Skeletal muscle satellite cell (primary cell): ENCODE measurements at regions not wholly inside any gene's neighbourhood (a gene's known extent, or its start where the extent isn't known, plus 50 kb on each side); places are given as distances from the start of the nearest gene placed in this dataset.

Experiments
- H3K27me3 ChIP-seq: 2 replicates; pipeline ENCODE4 v1.7.0; 2013; ENCODE audit warnings: low read length; ENCODE audit not compliant: control insufficient read depth, insufficient read depth
- H3K36me3 ChIP-seq: 2 replicates; pipeline ENCODE4 v1.7.0; 2013; ENCODE audit warnings: mild to moderate bottlenecking, control low read depth, low read length; ENCODE audit not compliant: insufficient read depth
- H3K4me1 ChIP-seq: 2 replicates; pipeline ENCODE4 v1.7.0; 2013; ENCODE audit warnings: low read length; ENCODE audit not compliant: control insufficient read depth, insufficient read depth
- H3K4me2 ChIP-seq: 2 replicates; pipeline ENCODE4 v1.7.0; 2013; ENCODE audit warnings: mild to moderate bottlenecking, low read length
- H3K4me3 ChIP-seq: 2 replicates; pipeline ENCODE4 v1.7.0; 2013; ENCODE audit warnings: low read length
- H3K9ac ChIP-seq: 2 replicates; pipeline ENCODE4 v1.7.0; 2013; ENCODE audit warnings: mild to moderate bottlenecking, low read depth, low read length, moderate library complexity
- H3K9me3 ChIP-seq: replicated peaks from 2 replicates; pipeline ENCODE4 v1.7.0; 2013; ENCODE audit warnings: mild to moderate bottlenecking, control low read depth, low read length

DNA sequence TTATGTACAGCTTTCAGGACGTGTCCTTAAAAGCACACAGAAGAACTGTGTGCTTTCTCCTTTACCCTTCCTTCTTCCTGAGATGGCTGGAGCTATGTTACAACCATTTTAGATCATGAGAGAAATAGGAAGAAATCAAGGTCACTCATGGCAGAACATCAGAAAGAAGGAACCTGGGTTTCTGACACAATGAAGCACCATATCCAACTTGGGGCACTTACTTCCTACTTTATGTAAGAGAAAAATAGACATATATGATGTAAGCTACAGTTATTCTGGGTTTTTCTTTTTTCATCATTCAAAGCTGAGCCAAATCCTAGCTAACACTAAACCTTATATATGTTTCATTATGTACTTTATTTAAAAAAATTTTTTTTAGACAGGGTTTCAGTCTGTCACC is 79.5 kb downstream of the FAM161A start:
- peaks cover 4% of the 10 kb centered on the region for H3K4me1 ChIP-seq
- H3K9ac ChIP-seq = no peak overlapping the region
- H3K9me3 ChIP-seq = no peaks in the 10 kb centered on the region
- no peak overlapping the region for H3K4me3 ChIP-seq
- peaks cover 28% of the 10 kb centered on the region for H3K27me3 ChIP-seq
- no peak overlapping the region for H3K4me2 ChIP-seq
- H3K36me3 ChIP-seq = no peaks in the 10 kb centered on the region

- Histone ChIP-seq H3K4me3 (no peak overlapping the region), H3K27me3 (peaks cover 18% of the 10 kb centered on the region), H3K36me3 (no peaks in the 10 kb centered on the region), H3K9me3 (no peaks in the 10 kb centered on the region), H3K4me1 (peaks cover 4% of the 10 kb centered on the region), H3K9ac (no peak overlapping the region), H3K4me2 (no peak overlapping the region)
Observed at GRCh38 chr2:61771904-61772845, 81.7 kb downstream of the FAM161A start.

- Histone ChIP-seq H3K9me3 (no peaks in the 10 kb centered on the region), H3K36me3 (no peaks in the 10 kb centered on the region), H3K4me1 (peaks cover 4% of the 10 kb centered on the region), H3K9ac (no peak overlapping the region), H3K27me3 (peaks cover 9% of the 10 kb centered on the region), H3K4me2 (no peak overlapping the region), H3K4me3 (no peak overlapping the region)
Observed at GRCh38 chr2:61770746-61771145, 83.1 kb downstream of the FAM161A start.

DNA sequence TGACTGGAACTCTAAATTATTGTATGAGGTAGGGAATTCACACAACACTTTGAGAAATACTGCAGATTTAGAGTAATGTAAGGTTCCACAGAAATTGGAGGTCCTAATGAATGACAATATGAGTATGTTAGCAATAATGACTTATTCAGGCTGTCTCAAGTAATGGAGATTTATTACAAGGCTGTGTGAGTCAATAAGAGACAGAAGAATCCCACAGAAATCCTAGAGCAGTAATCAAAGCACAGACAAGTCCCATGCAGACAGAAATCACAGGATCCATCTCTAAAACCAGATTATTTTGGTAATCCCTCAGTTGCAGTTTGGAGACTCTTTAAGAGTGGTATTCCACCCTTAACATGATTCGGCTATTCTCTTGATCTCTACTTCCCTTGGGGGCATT is 83.6 kb downstream of the FAM161A start:
- H3K4me1 ChIP-seq = peaks cover 4% of the 10 kb centered on the region
- no peaks in the 10 kb centered on the region for H3K9me3 ChIP-seq
- no peaks in the 10 kb centered on the region for H3K36me3 ChIP-seq
- no peak overlapping the region for H3K4me2 ChIP-seq
- no peak overlapping the region for H3K9ac ChIP-seq
- H3K27me3 ChIP-seq = peaks cover 6% of the 10 kb centered on the region
- no peak overlapping the region for H3K4me3 ChIP-seq

DNA sequence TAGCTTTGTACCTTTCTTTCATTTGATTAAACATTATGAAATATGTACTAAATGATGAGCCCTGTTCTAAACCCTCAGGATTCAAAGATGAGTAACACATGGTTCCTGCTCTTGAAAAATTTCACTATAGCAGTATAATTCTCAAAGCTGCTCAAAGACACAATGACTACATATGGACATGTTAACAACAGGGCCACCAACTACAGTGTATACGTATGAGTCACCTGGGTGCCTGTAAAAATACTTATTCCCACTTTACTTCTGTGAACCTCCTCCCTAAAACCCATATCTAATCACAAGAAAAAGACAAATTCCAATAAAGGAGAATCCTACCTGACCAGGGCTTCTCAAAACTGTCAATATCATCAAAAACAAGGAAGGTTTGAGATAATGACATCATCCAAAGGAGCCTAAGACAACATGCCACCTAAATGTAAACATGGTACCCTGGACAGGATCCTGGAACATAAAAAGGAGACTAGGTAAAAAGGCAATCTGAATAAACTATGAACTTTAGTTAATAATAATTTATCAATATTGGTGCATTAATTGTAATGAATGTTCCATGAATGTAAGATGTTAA is 84.7 kb downstream of the FAM161A start:
- peaks cover 10% of the 10 kb centered on the region for H3K4me1 ChIP-seq
- H3K4me2 ChIP-seq = no peak overlapping the region
- no peak overlapping the region for H3K4me3 ChIP-seq
- no peak overlapping the region for H3K9ac ChIP-seq
- no peaks in the 10 kb centered on the region for H3K9me3 ChIP-seq
- peaks cover 6% of the 10 kb centered on the region for H3K27me3 ChIP-seq
- H3K36me3 ChIP-seq = no peaks in the 10 kb centered on the region

DNA sequence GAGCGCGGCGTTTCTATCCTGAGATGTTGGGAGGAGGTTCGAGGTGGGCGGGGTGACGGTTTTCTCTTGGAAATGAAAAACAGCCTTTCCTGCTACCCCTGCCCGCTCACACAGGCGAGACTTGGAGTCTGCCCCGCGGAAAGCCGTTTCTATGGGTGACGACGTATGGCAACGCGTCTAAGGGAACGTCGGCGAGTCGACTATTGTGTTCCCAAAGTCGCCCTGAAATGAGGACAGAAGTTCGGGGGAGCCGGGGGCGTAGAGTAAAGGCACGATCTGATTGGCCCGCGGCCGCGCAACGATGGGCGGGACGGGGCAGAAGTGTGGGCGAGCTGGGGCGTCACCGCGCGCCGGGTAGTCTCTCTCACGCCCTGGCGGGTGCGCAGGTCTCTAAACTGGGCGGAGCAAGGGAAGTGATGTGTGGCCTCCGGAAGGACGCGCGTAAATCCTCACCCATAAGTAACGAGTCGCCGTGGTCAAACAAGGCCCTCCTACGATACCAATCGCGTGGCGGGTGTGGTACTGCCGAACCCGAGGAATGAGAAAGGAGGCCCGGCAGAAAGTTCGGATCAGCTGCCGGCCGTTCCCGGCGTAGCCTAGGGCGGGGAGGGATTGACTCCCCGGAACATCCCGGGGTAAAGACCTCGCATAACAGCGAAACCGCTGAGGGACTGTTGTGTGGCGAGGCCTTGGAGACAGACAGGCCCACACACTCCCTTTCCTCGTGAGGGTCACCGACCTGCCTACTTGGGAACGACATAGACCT is 89.6 kb downstream of the FAM161A start:
- H3K9ac ChIP-seq = peak overlapping the region; percentile 96
- H3K9me3 ChIP-seq = no peaks in the 10 kb centered on the region
- H3K36me3 ChIP-seq = no peaks in the 10 kb centered on the region
- H3K27me3 ChIP-seq = no peaks in the 10 kb centered on the region
- H3K4me3 ChIP-seq = peak overlapping the region; percentile 81
- H3K4me2 ChIP-seq = peak overlapping the region; percentile 90
- peaks cover 13% of the 10 kb centered on the region for H3K4me1 ChIP-seq

DNA sequence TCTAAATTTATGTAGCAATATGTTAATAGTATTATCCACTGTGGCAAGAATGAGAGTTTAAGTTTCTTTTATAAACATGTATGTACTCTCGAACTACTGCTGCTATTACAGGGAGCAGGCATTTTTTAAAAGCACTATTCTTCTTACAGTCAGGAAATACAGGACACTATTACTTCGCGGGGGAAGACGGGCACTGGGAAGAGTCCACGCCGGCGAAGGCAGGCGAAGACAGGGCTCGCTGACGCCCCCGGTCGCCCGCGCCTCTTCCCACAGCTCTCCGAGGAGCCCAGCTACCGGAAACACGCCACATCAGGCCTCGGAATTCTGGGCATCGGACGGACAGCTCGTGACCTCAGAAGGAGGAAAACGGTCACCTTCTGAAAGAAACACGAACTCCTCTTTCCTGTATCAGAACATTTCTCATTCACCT is 90.2 kb downstream of the FAM161A start:
- Histone ChIP-seq H3K36me3 (no peaks in the 10 kb centered on the region), H3K9me3 (no peaks in the 10 kb centered on the region), H3K4me2 (peak overlapping the region; percentile 90), H3K27me3 (no peaks in the 10 kb centered on the region), H3K9ac (peak overlapping the region; percentile 96), H3K4me3 (peak overlapping the region; percentile 81), H3K4me1 (peaks cover 17% of the 10 kb centered on the region)

- no peak overlapping the region for H3K9ac ChIP-seq
- no peak overlapping the region for H3K4me3 ChIP-seq
- H3K36me3 ChIP-seq = no peaks in the 10 kb centered on the region
- no peaks in the 10 kb centered on the region for H3K9me3 ChIP-seq
- H3K4me1 ChIP-seq = peaks cover 20% of the 10 kb centered on the region
- H3K4me2 ChIP-seq = no peak overlapping the region
- no peaks in the 10 kb centered on the region for H3K27me3 ChIP-seq
Observed at GRCh38 chr2:61762292-61762691, 91.6 kb downstream of the FAM161A start.

DNA sequence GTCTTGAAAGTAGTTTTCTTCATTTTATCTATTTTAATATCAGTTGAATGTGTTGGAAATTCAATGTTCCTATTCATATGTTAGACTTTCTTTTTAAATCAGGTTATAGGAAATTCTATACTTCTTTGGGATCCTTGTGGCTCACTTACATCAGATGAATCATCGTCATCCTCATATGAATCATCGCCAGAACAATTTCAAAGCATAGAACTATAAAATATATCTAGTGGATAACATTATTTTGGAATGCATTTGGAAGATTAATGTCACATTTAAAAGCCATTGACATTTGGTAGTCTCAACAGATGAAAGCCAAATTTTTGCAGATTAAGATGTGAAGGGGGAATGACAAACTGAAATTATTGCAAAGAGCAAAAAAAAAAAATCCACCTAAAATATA is 94.1 kb downstream of the FAM161A start:
- Histone ChIP-seq H3K9me3 (no peaks in the 10 kb centered on the region), H3K36me3 (no peaks in the 10 kb centered on the region), H3K4me3 (no peak overlapping the region), H3K4me2 (peak overlapping the region; percentile 61), H3K4me1 (peaks cover 18% of the 10 kb centered on the region), H3K27me3 (no peaks in the 10 kb centered on the region), H3K9ac (no peak overlapping the region)

GRCh38 chr2:61759005-61759404 is 94.9 kb downstream of the FAM161A start:
- Histone ChIP-seq H3K4me2 (peak overlapping the region; percentile 61), H3K27me3 (no peaks in the 10 kb centered on the region), H3K36me3 (no peaks in the 10 kb centered on the region), H3K4me1 (peaks cover 14% of the 10 kb centered on the region), H3K9ac (no peak overlapping the region), H3K4me3 (no peak overlapping the region), H3K9me3 (no peaks in the 10 kb centered on the region)

- no peaks in the 10 kb centered on the region for H3K36me3 ChIP-seq
- H3K9ac ChIP-seq = no peak overlapping the region
- no peak overlapping the region for H3K4me2 ChIP-seq
- H3K4me1 ChIP-seq = peaks cover 14% of the 10 kb centered on the region
- no peaks in the 10 kb centered on the region for H3K9me3 ChIP-seq
- H3K27me3 ChIP-seq = no peaks in the 10 kb centered on the region
- no peak overlapping the region for H3K4me3 ChIP-seq
Observed at GRCh38 chr2:61758159-61758558, 95.7 kb downstream of the FAM161A start.
